PC-9 (cell line): ENCODE measurements at regions not wholly inside any gene's neighbourhood (a gene's known extent, or its start where the extent isn't known, plus 50 kb on each side); places are given as distances from the start of the nearest gene placed in this dataset.

Experiments used
- BruUV-seq: library from RNA; stranded (reverse); fragments of 400-500 nt; replicated peaks from 2 replicates; lab custom pipeline; 2021; lab: Mats Ljungman, UMichigan
- CTCF ChIA-PET: fragments of 300-600 bp; sonication (Branson Sonifier 250); formaldehyde crosslinking; loops from one replicate; lab custom pipeline; 2022; ENCODE audit warnings: antibody characterized with exemption; lab: Charles Lee
- POLR2A ChIA-PET: fragments of 300-600 bp; sonication (Branson Sonifier 250); formaldehyde crosslinking; loops from one replicate; lab custom pipeline; 2022; ENCODE audit warnings: antibody characterized with exemption; ENCODE audit not compliant: unreplicated experiment; lab: Charles Lee
- DNase-seq, 2 experiments: peaks; one replicate each; pipeline versions ENCODE4 v3.0.0 to v3.0.0-alpha.2; 2015 to 2022; ENCODE audit warnings: mixed read lengths in 1 of 2
- H2AFZ ChIP-seq: fragments of 200-600 bp; sonication (generic); 2 replicates; pipeline ENCODE4 v1.8.1; 2017; ENCODE audit warnings: antibody characterized with exemption
- H3F3A ChIP-seq: fragments of 200-600 bp; sonication (generic); 2 replicates; pipeline ENCODE4 v1.8.1; 2017; ENCODE audit warnings: antibody characterized with exemption, mild to moderate bottlenecking, low read depth; ENCODE audit not compliant: insufficient read depth
- H3K27ac ChIP-seq: fragments of 200-600 bp; sonication (generic); 2 replicates; pipeline ENCODE4 v1.6.1; 2016; ENCODE audit warnings: mixed run types
- H3K27me3 ChIP-seq: fragments of 200-600 bp; sonication (generic); 2 replicates; pipeline ENCODE4 v1.6.1; 2016; ENCODE audit warnings: low read depth, mixed run types; ENCODE audit not compliant: insufficient read depth
- H3K36me3 ChIP-seq: fragments of 200-600 bp; sonication (generic); 2 replicates; pipeline ENCODE4 v1.6.1; 2016; ENCODE audit warnings: low read depth, mixed run types
- H3K4me1 ChIP-seq: fragments of 200-600 bp; sonication (generic); replicated peaks from 2 replicates; pipeline ENCODE4 v1.6.1; 2016; ENCODE audit warnings: mixed run types; ENCODE audit not compliant: insufficient read depth
- H3K4me2 ChIP-seq: fragments of 200-600 bp; sonication (generic); 2 replicates; pipeline ENCODE4 v1.6.1; 2017; ENCODE audit warnings: mixed run types
- H3K4me3 ChIP-seq: fragments of 200-600 bp; sonication (generic); 2 replicates; pipeline ENCODE4 v1.6.1; 2016; ENCODE audit warnings: mixed run types
- H3K79me2 ChIP-seq: fragments of 200-600 bp; sonication (generic); 2 replicates; pipeline ENCODE4 v1.6.1; 2017; ENCODE audit warnings: low read depth, mixed run types
- H3K9me2 ChIP-seq: fragments of 200-600 bp; sonication (generic); 2 replicates; pipeline ENCODE4 v1.8.1; 2017; ENCODE audit warnings: mild to moderate bottlenecking; ENCODE audit not compliant: insufficient read depth
- H3K9me3 ChIP-seq: fragments of 200-600 bp; sonication (generic); 2 replicates; pipeline ENCODE4 v1.8.1; 2016; ENCODE audit warnings: low read depth; ENCODE audit not compliant: insufficient read depth
- H4K20me1 ChIP-seq: fragments of 200-600 bp; sonication (generic); 2 replicates; pipeline ENCODE4 v1.8.1; 2017; ENCODE audit not compliant: insufficient read depth
- CTCF ChIP-seq: fragments of 200-600 bp; sonication (generic); conservative IDR thresholded peaks from 2 replicates; pipeline ENCODE4 v1.6.1; 2017; ENCODE audit warnings: mixed run types, antibody characterized with exemption, mild to moderate bottlenecking, moderate library complexity
- EZH2 ChIP-seq: fragments of 200-600 bp; sonication (generic); IDR thresholded peaks from 2 replicates; pipeline ENCODE4 v1.8.0; 2017; ENCODE audit warnings: antibody characterized with exemption, low read depth
- intact Hi-C: fragments of 100-400 bp; cut with micrococcal nuclease; formaldehyde crosslinking; loops from one replicate; pipeline ENCODE4 v1.10.0; 2022; ENCODE audit not compliant: unreplicated experiment

GRCh38 chr1:69283516-69283915 is 284.2 kb upstream of the LRRC7 start:
- CTCF ChIA-PET: no interaction called here

GRCh38 chr1:69284508-69284907 is 283.2 kb upstream of the LRRC7 start:
- ChIA-PET POLR2A (no interaction called here), CTCF (interaction anchor here (0.7 kb wide), 1 partner anchor 1098 kb away, joined by 4 read pairs; no protein-coding TSS in a partner anchor)
- no peaks in the 10 kb centered on the region for H4K20me1 ChIP-seq
- no peaks in the 10 kb centered on the region for H3K27me3 ChIP-seq
- H3K9me3 ChIP-seq: no peaks in the 10 kb centered on the region
- no peaks in the 10 kb centered on the region for H3K4me1 ChIP-seq
- intact Hi-C loops: no loop called here
- H3K27ac ChIP-seq: no peak overlapping the region
- H2AFZ ChIP-seq: no peak overlapping the region
- no peaks in the 10 kb centered on the region for H3K36me3 ChIP-seq
- TF ChIP-seq EZH2 (no peak), CTCF (no peak)
- no peaks in the 10 kb centered on the region for H3K9me2 ChIP-seq
- no TSS peak for BruUV-seq
- H3F3A ChIP-seq: no peaks in the 10 kb centered on the region
- no peak overlapping the region for H3K4me3 ChIP-seq
- H3K4me2 ChIP-seq: no peak overlapping the region
- no peak for DNase-seq
- H3K79me2 ChIP-seq: no peaks in the 10 kb centered on the region

More at GRCh38 chr1:69283516-69283915, 284.2 kb upstream of the LRRC7 start:
- Histone ChIP-seq H2AFZ (no peak overlapping the region), H3K9me2 (no peaks in the 10 kb centered on the region), H3K27me3 (no peaks in the 10 kb centered on the region), H3K4me2 (no peak overlapping the region), H3K4me3 (no peak overlapping the region), H3K9me3 (no peaks in the 10 kb centered on the region), H3K79me2 (no peaks in the 10 kb centered on the region), H3K36me3 (no peaks in the 10 kb centered on the region), H3K27ac (no peak overlapping the region), H3K4me1 (no peaks in the 10 kb centered on the region), H4K20me1 (no peaks in the 10 kb centered on the region), H3F3A (no peaks in the 10 kb centered on the region)
- POLR2A ChIA-PET: no interaction called here
- intact Hi-C loops: no loop called here
- DNase-seq: no peak
- BruUV-seq: no TSS peak
- TF ChIP-seq CTCF (no peak), EZH2 (no peak)

GRCh38 chr1:69288416-69288815 is 279.3 kb upstream of the LRRC7 start:
- ChIA-PET CTCF (no interaction called here), POLR2A (no interaction called here)
- Histone ChIP-seq H3F3A (no peaks in the 10 kb centered on the region), H4K20me1 (no peaks in the 10 kb centered on the region), H3K9me2 (no peaks in the 10 kb centered on the region), H3K27ac (no peak overlapping the region), H3K9me3 (no peaks in the 10 kb centered on the region), H3K79me2 (no peaks in the 10 kb centered on the region), H3K36me3 (no peaks in the 10 kb centered on the region), H3K27me3 (no peaks in the 10 kb centered on the region), H3K4me3 (no peak overlapping the region), H2AFZ (no peak overlapping the region), H3K4me2 (no peak overlapping the region), H3K4me1 (no peaks in the 10 kb centered on the region)
- no TSS peak for BruUV-seq
- no peak for TF ChIP-seq EZH2
- no peak for TF ChIP-seq CTCF
- intact Hi-C loops: no loop called here
- DNase-seq: no peak
